Superior temporal gyrus (tissue), 1 donor: ENCODE measurements at regions not wholly inside any gene's neighbourhood (a gene's known extent, or its start where the extent isn't known, plus 50 kb on each side); places are given as distances from the start of the nearest gene placed in this dataset.
"Not testable (repeated sequence)": the region's sequence is repeated elsewhere in the genome, so short reads cannot be mapped to it uniquely, and the experiment has no call there.

Experiments
- DNase-seq: peaks from one replicate; pipeline ENCODE4 v3.0.0-alpha.2; 2016; ENCODE audit errors: extremely low spot score

GRCh38 chr1:235059221-235059620, 69.4 kb downstream of the TOMM20 start:
- DNase-seq = no peak

- no peak for DNase-seq
Measured at GRCh38 chr1:235058695-235059094, 69.9 kb downstream of the TOMM20 start.

DNA sequence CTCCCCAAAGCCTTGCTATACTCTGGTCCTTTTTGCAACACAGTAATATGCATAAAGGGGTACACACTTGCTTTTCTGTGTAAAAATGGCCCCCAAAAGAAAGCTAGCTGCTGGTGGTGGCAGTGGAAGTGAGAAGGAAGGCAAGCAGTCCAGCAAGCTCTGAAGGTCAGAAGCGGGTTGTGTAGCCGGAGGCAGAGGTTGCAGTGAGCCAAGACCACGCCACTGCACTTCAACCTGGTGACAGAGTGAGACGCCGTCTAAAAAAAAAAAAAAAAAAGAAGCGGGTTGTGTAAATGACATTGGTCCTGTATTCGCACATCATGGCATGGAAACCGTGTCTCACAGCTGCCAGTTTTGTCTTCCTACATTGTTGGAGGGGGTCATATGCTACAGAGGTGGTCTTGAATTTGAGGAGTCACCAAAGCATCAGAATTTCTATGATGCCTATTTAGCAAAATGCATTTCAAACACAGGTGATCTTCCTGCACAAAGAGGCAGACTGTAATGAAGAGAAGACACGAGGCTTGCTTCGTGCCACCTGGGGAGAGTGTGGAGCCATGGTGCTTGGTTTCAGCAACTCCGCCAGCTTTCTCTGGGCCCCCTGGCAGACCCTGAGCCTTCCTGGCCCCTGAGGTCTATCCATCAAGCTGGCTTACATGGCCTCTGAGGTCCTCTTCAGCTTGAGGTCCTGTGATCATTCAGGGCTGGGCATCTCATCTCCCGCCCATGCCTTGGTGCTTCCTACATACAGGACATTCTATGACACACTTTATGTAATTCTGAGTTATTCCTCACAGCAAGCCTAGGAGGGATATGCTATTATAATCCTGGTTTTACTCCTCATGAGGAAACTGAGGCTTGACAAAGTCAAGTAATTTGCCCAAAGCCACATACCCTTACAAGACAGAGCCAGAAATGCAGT, 71.0 kb downstream of the TOMM20 start:
- DNase-seq = no peak

GRCh38 chr1:235056937-235057336, 71.7 kb downstream of the TOMM20 start:
- DNase-seq = no peak

DNA sequence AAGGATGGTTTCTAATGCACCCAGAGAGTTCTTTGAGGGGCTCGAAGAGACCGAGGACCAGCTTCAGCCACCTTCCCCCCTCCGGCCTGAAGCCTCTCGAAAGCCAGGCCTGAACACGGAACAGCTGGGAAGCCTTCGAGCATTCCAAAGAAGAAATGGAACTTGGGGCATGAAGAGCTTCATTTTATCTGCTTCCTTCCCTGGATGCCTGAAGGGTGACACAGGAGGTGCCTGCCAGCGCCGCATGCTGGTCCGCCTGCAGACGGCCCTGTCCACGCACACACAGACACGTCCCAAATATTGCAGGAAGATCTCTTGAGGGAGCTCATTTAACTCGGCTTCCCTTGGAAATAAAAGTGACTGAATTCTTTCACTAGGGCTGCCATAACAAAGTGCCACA, 73.7 kb downstream of the TOMM20 start:
- DNase-seq = no peak

- no peak for DNase-seq
Measured at GRCh38 chr1:235054466-235054865, 74.2 kb downstream of the TOMM20 start.

DNA sequence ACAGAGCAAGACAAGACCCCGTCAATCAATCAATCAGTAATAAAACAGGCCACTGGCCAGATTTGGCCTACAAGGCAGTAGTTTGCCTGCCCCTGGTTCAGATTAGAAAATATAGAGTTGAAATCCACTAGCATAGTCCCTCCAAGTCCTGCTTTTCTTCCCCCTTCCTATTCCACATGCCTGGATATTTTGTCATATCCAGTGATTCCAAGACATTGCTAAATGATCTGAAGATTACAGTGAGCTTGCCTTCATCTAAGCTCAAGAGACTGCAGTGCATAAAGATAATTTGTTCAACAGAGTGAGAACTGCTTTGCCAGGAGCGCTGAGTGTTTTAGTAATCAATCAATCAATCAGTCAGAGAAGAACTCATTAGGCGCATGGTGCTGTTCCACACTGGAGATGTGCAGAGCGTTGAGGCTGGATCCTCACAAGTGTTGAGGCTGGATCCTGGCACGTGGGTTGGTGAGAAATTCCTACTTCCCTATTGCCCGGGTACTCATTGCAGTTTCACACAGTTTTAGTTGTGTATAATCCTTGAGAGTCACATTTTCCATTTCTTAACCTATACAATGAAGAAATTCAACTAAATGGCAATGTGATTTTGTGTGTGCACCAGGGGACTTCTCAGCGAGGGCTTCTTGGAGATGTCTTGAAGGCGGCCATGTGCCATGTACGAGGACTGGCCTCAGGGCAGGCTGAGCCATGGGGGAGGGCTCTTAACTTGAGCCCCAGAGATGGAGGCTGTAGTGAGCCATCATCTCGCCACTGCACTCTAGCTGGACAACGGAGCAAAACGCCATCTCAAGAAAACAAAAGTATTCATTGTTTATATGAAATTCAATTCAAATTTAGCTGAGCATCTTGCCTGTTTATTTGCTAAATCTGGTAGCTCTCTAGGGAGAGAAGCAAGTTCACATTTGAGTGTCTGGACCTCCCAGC, 76.3 kb downstream of the TOMM20 start:
- peak; percentile 36 for DNase-seq

DNA sequence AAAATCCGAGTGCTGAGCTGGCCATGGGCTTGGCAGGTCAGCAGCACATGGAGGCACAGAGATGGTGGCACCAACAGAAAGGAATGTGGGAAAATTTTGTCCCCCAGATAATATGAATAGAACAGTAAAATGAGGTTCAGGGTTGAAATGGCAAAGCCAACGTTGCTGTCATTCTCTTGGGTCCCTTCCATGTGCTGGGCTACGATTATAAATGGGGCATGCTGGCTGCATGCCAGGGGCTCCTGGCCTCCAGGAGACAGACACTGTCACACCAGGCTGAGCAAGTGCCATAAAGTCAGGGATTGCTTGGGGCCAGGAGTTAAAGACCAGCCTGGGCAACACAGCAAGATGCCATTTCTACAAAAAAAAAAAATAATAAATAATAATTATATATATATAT, 77.1 kb downstream of the TOMM20 start:
- DNase-seq = no peak

GRCh38 chr1:235050911-235051360, 77.7 kb downstream of the TOMM20 start:
- DNase-seq = no peak

DNA sequence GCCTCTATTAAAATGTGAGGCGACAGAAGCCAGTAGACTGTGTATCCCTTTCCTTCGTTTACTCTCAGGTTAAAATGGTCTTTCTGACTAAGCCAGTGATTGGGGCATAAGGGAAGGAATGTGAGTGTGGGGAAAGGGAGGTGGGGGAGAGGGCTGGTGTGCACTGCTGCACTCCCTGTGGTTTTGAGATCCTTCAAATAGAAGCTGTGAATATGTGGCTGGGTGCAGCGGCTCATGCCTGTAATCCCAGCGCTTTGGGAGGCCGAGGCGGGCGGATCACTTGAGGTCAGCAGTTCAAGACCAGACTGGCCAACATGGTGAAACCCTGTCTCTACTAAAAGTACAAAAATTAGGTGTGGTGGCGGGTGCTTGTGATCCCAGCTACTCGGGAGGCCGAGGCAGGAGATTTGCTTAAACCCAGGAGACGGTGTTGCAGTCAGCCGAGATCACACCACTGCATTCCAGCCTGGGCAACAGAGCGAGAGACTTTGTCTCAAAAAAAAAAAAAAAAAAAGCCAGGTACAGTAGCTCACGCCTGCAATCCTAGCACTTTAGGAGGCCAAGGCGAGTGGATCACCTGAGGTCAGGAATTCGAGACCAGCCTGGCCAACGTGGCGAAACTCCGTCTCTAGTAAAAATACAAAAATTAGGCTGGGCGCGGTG, 78.8 kb downstream of the TOMM20 start:
- DNase-seq = not testable (repeated sequence)

GRCh38 chr1:235049217-235049616, 79.4 kb downstream of the TOMM20 start:
- no peak for DNase-seq

DNA sequence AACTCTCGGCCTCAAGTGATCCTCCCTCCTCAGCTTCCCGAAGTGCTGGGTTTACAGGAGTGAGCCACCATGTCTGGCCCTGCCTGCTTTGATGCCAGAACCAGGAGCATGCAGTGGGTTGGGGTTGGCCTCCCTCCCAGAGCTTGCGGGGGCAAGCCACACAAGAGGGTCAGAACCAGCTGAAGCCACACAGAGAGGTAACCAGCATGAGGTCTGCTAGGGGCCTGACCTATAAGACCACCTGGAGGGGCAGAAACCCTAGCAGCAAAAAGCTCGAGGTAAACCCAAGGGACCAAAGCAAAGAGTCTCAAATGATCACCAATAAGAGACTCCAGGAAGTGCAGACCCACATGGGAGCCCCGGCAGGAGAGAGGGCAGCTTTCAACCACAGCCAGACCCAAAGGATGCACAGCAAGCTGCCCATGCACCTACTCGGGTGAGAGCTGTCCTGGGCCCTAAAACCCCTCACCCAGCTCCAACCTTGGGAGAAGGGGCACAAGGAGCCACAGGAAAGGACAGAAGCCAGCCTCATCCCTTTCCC, 81.2 kb downstream of the TOMM20 start:
- no peak for DNase-seq

GRCh38 chr1:235045921-235046601, 82.6 kb downstream of the TOMM20 start:
- DNase-seq = no peak

- DNase-seq = no peak
Measured at GRCh38 chr1:235045034-235045690, 83.5 kb downstream of the TOMM20 start.

GRCh38 chr1:235043234-235043633, 85.4 kb downstream of the TOMM20 start:
- DNase-seq = no peak

DNA sequence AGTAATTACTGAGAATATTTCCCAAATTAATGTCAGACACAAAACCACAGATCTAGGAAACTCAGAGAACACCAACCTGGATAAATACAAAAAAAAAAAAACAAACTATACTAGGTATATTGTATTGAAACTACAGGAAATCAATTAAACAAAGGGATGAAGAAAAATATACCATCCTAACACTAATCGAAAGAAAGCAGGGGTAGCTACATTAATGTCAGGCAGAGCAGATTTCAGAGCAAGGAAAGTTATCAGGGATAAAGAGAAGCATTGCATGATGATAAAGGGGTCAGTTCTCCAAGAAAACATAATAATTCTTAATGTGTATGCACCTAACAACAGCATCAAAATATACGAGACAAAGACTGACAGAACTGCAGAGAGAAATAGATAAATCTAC, 89.9 kb downstream of the TOMM20 start:
- DNase-seq = no peak

DNA sequence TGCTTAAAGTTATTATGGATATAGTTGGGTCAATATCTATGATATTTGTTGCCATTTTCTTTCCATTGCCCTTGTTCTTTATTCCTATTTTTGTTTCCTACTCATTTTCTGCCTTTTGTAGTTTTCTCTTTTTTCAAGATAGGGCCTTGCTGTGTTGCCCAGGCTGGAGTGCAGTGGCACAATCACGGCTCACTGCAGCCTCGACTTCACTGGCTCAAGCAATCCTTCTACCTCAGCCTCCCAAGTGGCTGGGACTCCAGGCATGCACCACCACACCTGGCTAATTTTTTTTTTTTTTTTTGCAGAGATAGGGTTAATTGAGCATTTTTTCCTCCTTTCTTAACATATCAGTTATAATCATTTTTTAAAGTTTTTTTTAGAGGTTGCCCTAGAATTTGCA, 92.7 kb downstream of the TOMM20 start:
- no peak for DNase-seq

- DNase-seq = no peak
Measured at GRCh38 chr1:235030919-235031596, 97.6 kb downstream of the TOMM20 start.

DNA sequence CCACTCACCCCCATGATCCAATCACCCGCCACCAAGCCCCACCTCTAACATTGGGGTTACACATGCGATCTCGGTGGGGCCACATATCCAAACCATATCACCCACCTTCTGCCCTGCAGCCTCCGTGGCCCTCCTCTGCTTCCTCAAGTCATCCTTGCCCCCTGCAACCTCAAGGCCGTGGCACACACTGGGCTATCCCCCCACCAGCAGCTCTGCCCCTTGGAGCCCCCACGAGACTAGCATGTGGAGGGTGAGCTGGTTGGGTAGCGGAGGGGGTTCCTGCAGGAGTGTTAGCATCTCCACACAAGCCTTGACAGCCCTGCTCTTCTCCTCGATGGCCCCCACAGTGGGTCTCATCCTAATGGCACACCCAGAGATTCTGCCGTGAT, 100.8 kb downstream of the TOMM20 start:
- no peak for DNase-seq
